ENCODE measurements at regions not wholly inside any gene's neighbourhood (a gene's known extent, or its start where the extent isn't known, plus 50 kb on each side); places are given as distances from the start of the nearest gene placed in this dataset.

GRCh38 chr1:234690872-234691271 lies 80.9 kb upstream of the IRF2BP2 start:
- no peak overlapping the region for H3K9ac ChIP-seq (ENCODE audit: low read length)
- no peaks in the 10 kb centered on the region for H4K20me1 ChIP-seq (ENCODE audit: control insufficient read depth, insufficient read depth, low read length, poor library complexity, severe bottlenecking)
- H3K4me3 ChIP-seq (ENCODE audit: control extremely low read depth in 1 of 5, extremely low read depth in 1 of 5, insufficient read depth in 1 of 5, low read depth in 2 of 5, low read length in 4 of 5), result no peak overlapping the region
- intact Hi-C loops (cut with micrococcal nuclease), result no loop called here
- no peak overlapping the region for H3K4me2 ChIP-seq (replicated peaks; ENCODE audit: low read depth, low read length, poor library complexity, severe bottlenecking)
- no peak overlapping the region for H3K27ac ChIP-seq (ENCODE audit: low read length in 2 of 2)
- no peak for DNase-seq
- no peaks in the 10 kb centered on the region for H3K79me2 ChIP-seq (ENCODE audit: control insufficient read depth, insufficient read depth, low read length)
- no peak for ATAC-seq (ENCODE audit: low read depth)
- Mint-ChIP-seq H3K4me3 (no peak overlapping the region), H3K27ac (no peak overlapping the region), H3K9me3 (ENCODE audit: insufficient read depth) (no peaks in the 10 kb centered on the region), H3K4me1 (no peaks in the 10 kb centered on the region), H3K27me3 (no peaks in the 10 kb centered on the region)
- POLR2A ChIA-PET, result no interaction called here
- no peaks in the 10 kb centered on the region for H3K36me3 ChIP-seq (replicated peaks in 1 of 2; ENCODE audit: control extremely low read depth in 1 of 2, control insufficient read depth in 1 of 2, extremely low read depth in 1 of 2, insufficient read depth in 2 of 2, low read length in 1 of 2)
- WGBS (ENCODE audit: insufficient coverage), result no CpG with 5 or more reads among the region's 2 CpGs
- no peaks in the 10 kb centered on the region for H3K27me3 ChIP-seq (replicated peaks in 1 of 4; ENCODE audit: control extremely low read depth in 1 of 4, control insufficient read depth in 3 of 4, insufficient read depth in 4 of 4, low read length in 3 of 4)
- TF ChIP-seq EZH2 (IDR thresholded peaks at IDR 0.05; ENCODE audit: borderline replicate concordance, insufficient read depth, low read depth, low read length, poor library complexity, severe bottlenecking) (no peak), CTCF (IDR thresholded peaks at IDR 0.05) (no peak)
- no peaks in the 10 kb centered on the region for H3K4me1 ChIP-seq (ENCODE audit: control insufficient read depth in 2 of 2, insufficient read depth in 2 of 2, low read length in 2 of 2)
- no peaks in the 10 kb centered on the region for H3K9me3 ChIP-seq (ENCODE audit: control extremely low read depth in 1 of 3, control insufficient read depth in 2 of 3, insufficient read depth in 1 of 3, low read length in 2 of 3)
- H2AFZ ChIP-seq (ENCODE audit: insufficient read depth, low read depth, low read length, poor library complexity, severe bottlenecking), result no peak overlapping the region
- CTCF ChIA-PET, result no interaction called here

GRCh38 chr1:234689236-234689635 lies 79.3 kb upstream of the IRF2BP2 start:
- Mint-ChIP-seq H3K4me1 (no peaks in the 10 kb centered on the region), H3K4me3 (no peak overlapping the region), H3K27ac (no peak overlapping the region), H3K27me3 (no peaks in the 10 kb centered on the region), H3K9me3 (ENCODE audit: insufficient read depth) (no peaks in the 10 kb centered on the region)
- Histone ChIP-seq H3K4me3 (ENCODE audit: control extremely low read depth in 1 of 5, extremely low read depth in 1 of 5, insufficient read depth in 1 of 5, low read depth in 2 of 5, low read length in 4 of 5) (no peak overlapping the region), H4K20me1 (ENCODE audit: control insufficient read depth, insufficient read depth, low read length, poor library complexity, severe bottlenecking) (no peaks in the 10 kb centered on the region), H3K9me3 (ENCODE audit: control extremely low read depth in 1 of 3, control insufficient read depth in 2 of 3, insufficient read depth in 1 of 3, low read length in 2 of 3) (peaks cover 0 to 4% (median 0%) of the 10 kb centered on the region in 3 donors), H3K27me3 (replicated peaks in 1 of 4; ENCODE audit: control extremely low read depth in 1 of 4, control insufficient read depth in 3 of 4, insufficient read depth in 4 of 4, low read length in 3 of 4) (no peaks in the 10 kb centered on the region), H3K9ac (ENCODE audit: low read length) (no peak overlapping the region), H2AFZ (ENCODE audit: insufficient read depth, low read depth, low read length, poor library complexity, severe bottlenecking) (no peak overlapping the region), H3K36me3 (replicated peaks in 1 of 2; ENCODE audit: control extremely low read depth in 1 of 2, control insufficient read depth in 1 of 2, extremely low read depth in 1 of 2, insufficient read depth in 2 of 2, low read length in 1 of 2) (no peaks in the 10 kb centered on the region), H3K4me1 (ENCODE audit: control insufficient read depth in 2 of 2, insufficient read depth in 2 of 2, low read length in 2 of 2) (no peaks in the 10 kb centered on the region), H3K4me2 (replicated peaks; ENCODE audit: low read depth, low read length, poor library complexity, severe bottlenecking) (no peak overlapping the region), H3K79me2 (ENCODE audit: control insufficient read depth, insufficient read depth, low read length) (no peaks in the 10 kb centered on the region), H3K27ac (ENCODE audit: low read length in 2 of 2) (no peak overlapping the region)
- TF ChIP-seq CTCF (IDR thresholded peaks at IDR 0.05) (no peak), EZH2 (IDR thresholded peaks at IDR 0.05; ENCODE audit: borderline replicate concordance, insufficient read depth, low read depth, low read length, poor library complexity, severe bottlenecking) (no peak)
- intact Hi-C loops (cut with micrococcal nuclease), result no loop called here
- no peak for DNase-seq
- POLR2A ChIA-PET, result no interaction called here
- ATAC-seq (ENCODE audit: low read depth), result no peak
- WGBS (ENCODE audit: insufficient coverage), result 93% methylated on average over 2 of the region's 3 CpGs
- CTCF ChIA-PET, result no interaction called here
